ENCODE measurements at regions not wholly inside any gene's neighbourhood (a gene's known extent, or its start where the extent isn't known, plus 50 kb on each side); places are given as distances from the start of the nearest gene placed in this dataset.

- no peak overlapping the region for H3K4me2 ChIP-seq (ENCODE audit: low read depth, low read length)
- no peaks in the 10 kb centered on the region for H3F3A ChIP-seq (ENCODE audit: insufficient read depth, low read length)
- no peak overlapping the region for H3K4me3 ChIP-seq (ENCODE audit: low read length)
- H3K79me2 ChIP-seq (ENCODE audit: low read length): no peaks in the 10 kb centered on the region
- H3K9ac ChIP-seq (ENCODE audit: low read length): no peak overlapping the region
- no peak overlapping the region for H2AFZ ChIP-seq (ENCODE audit: low read length)
- TF ChIP-seq, protein P1, sequence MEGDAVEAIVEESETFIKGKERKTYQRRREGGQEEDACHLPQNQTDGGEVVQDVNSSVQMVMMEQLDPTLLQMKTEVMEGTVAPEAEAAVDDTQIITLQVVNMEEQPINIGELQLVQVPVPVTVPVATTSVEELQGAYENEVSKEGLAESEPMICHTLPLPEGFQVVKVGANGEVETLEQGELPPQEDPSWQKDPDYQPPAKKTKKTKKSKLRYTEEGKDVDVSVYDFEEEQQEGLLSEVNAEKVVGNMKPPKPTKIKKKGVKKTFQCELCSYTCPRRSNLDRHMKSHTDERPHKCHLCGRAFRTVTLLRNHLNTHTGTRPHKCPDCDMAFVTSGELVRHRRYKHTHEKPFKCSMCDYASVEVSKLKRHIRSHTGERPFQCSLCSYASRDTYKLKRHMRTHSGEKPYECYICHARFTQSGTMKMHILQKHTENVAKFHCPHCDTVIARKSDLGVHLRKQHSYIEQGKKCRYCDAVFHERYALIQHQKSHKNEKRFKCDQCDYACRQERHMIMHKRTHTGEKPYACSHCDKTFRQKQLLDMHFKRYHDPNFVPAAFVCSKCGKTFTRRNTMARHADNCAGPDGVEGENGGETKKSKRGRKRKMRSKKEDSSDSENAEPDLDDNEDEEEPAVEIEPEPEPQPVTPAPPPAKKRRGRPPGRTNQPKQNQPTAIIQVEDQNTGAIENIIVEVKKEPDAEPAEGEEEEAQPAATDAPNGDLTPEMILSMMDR (IDR thresholded peaks at IDR 0.05; ENCODE audit: low read length): no peak
- TF ChIP-seq EZH2phosphoT487 (IDR thresholded peaks at IDR 0.05; ENCODE audit: low read length) (no peak), EZH2 (optimal IDR thresholded peaks at IDR 0.05; ENCODE audit: low read depth, low read length) (no peak)
- H3K27me3 ChIP-seq (replicated peaks; ENCODE audit: insufficient read depth, low read length): no peaks in the 10 kb centered on the region
- H4K20me1 ChIP-seq (ENCODE audit: insufficient read depth, low read length): no peaks in the 10 kb centered on the region
- H3K36me3 ChIP-seq (replicated peaks; ENCODE audit: insufficient read depth, low read length): no peaks in the 10 kb centered on the region
- no peaks in the 10 kb centered on the region for H3K9me2 ChIP-seq (replicated peaks; ENCODE audit: insufficient read depth, low read length)
- no peak overlapping the region for H3K27ac ChIP-seq (ENCODE audit: low read length)
- no peaks in the 10 kb centered on the region for H3K9me3 ChIP-seq (replicated peaks; ENCODE audit: insufficient read depth, low read length)
- DNase-seq: no peak
- no peaks in the 10 kb centered on the region for H3K4me1 ChIP-seq (ENCODE audit: low read length)
These were observed 147.0 kb upstream of the ID2 start for GRCh38 chr2:8534729-8535468.

DNA sequence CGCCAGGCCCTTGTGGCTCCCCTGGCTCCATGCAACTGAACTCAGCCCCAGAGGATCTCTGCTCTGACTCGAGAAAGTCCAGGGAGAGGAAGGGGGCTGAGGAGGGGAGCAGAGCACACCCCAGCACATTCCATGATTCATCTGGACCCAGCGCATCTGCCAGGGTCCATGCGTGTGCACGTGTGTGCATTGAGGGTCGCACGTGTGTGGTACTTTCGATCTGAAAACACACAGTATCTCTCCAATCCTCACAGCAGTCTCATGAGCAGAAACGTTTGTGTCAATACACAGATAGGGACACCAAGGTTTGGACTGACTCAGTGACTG is 146.4 kb upstream of the ID2 start:
- Histone ChIP-seq H2AFZ (ENCODE audit: low read length) (no peak overlapping the region), H3K27me3 (replicated peaks; ENCODE audit: insufficient read depth, low read length) (no peaks in the 10 kb centered on the region), H3K9me3 (replicated peaks; ENCODE audit: insufficient read depth, low read length) (no peaks in the 10 kb centered on the region), H3K9ac (ENCODE audit: low read length) (no peak overlapping the region), H4K20me1 (ENCODE audit: insufficient read depth, low read length) (no peaks in the 10 kb centered on the region), H3K9me2 (replicated peaks; ENCODE audit: insufficient read depth, low read length) (no peaks in the 10 kb centered on the region), H3K4me2 (ENCODE audit: low read depth, low read length) (no peak overlapping the region), H3K36me3 (replicated peaks; ENCODE audit: insufficient read depth, low read length) (no peaks in the 10 kb centered on the region), H3F3A (ENCODE audit: insufficient read depth, low read length) (no peaks in the 10 kb centered on the region), H3K27ac (ENCODE audit: low read length) (no peak overlapping the region), H3K4me1 (ENCODE audit: low read length) (peaks cover 2% of the 10 kb centered on the region; the same call in 1 of the 2 replicates), H3K4me3 (ENCODE audit: low read length) (no peak overlapping the region), H3K79me2 (ENCODE audit: low read length) (no peaks in the 10 kb centered on the region)
- no peak for DNase-seq
- TF ChIP-seq EZH2phosphoT487 (IDR thresholded peaks at IDR 0.05; ENCODE audit: low read length): no peak
- TF ChIP-seq, protein P1 (IDR thresholded peaks at IDR 0.05; ENCODE audit: low read length): no peak

- H3K79me2 ChIP-seq (ENCODE audit: low read length): no peaks in the 10 kb centered on the region
- TF ChIP-seq, protein P1 (IDR thresholded peaks at IDR 0.05; ENCODE audit: low read length): no peak
- TF ChIP-seq EZH2phosphoT487 (IDR thresholded peaks at IDR 0.05; ENCODE audit: low read length) (no peak), EZH2 (optimal IDR thresholded peaks at IDR 0.05; ENCODE audit: low read depth, low read length) (no peak)
- H3K9ac ChIP-seq (ENCODE audit: low read length): no peak overlapping the region
- no peaks in the 10 kb centered on the region for H3K9me3 ChIP-seq (replicated peaks; ENCODE audit: insufficient read depth, low read length)
- H3K36me3 ChIP-seq (replicated peaks; ENCODE audit: insufficient read depth, low read length): no peaks in the 10 kb centered on the region
- no peaks in the 10 kb centered on the region for H3F3A ChIP-seq (ENCODE audit: insufficient read depth, low read length)
- H3K27me3 ChIP-seq (replicated peaks; ENCODE audit: insufficient read depth, low read length): no peaks in the 10 kb centered on the region
- H2AFZ ChIP-seq (ENCODE audit: low read length): no peak overlapping the region
- H3K4me1 ChIP-seq (ENCODE audit: low read length): peaks cover 8% of the 10 kb centered on the region
- H3K27ac ChIP-seq (ENCODE audit: low read length): no peak overlapping the region
- DNase-seq: no peak
- no peaks in the 10 kb centered on the region for H4K20me1 ChIP-seq (ENCODE audit: insufficient read depth, low read length)
- H3K4me3 ChIP-seq (ENCODE audit: low read length): no peak overlapping the region
- H3K9me2 ChIP-seq (replicated peaks; ENCODE audit: insufficient read depth, low read length): no peaks in the 10 kb centered on the region
- no peak overlapping the region for H3K4me2 ChIP-seq (ENCODE audit: low read depth, low read length)
These were observed 145.8 kb upstream of the ID2 start for GRCh38 chr2:8535821-8536685.
